Activated naive CD8-positive, alpha-beta T cell treated with anti-CD3 and anti-CD28 coated beads, Interleukin-2, amount 50 U/mL, for 24 hours (primary cell): ENCODE measurements at regions not wholly inside any gene's neighbourhood (a gene's known extent, or its start where the extent isn't known, plus 50 kb on each side); places are given as distances from the start of the nearest gene placed in this dataset.
A peak's percentile ranks its signal among the peaks of the same experiment; 100 is the strongest.
"Not testable (repeated sequence)": the region's sequence is repeated elsewhere in the genome, so short reads cannot be mapped to it uniquely, and the experiment has no call there.

ENCODE experiments used
- ATAC-seq: fragments of 150-1000 bp; cut with Tn5 transposase; one replicate; pipeline ENCODE4 v1.10.0; 2021
- DNase-seq: peaks from one replicate; pipeline ENCODE4 v3.0.0; 2021
- H3K27ac Mint-ChIP-seq: one replicate; pipeline ENCODE4 v1.8.0; 2021; ENCODE audit warnings: mild to moderate bottlenecking, mixed read lengths
- H3K27me3 Mint-ChIP-seq: one replicate; pipeline ENCODE4 v1.8.0; 2021; ENCODE audit warnings: mixed read lengths
- H3K36me3 Mint-ChIP-seq: one replicate; pipeline ENCODE4 v1.8.0; 2021; ENCODE audit warnings: low read depth, mixed read lengths
- H3K4me1 Mint-ChIP-seq: one replicate; pipeline ENCODE4 v1.8.0; 2021; ENCODE audit warnings: mixed read lengths
- H3K4me3 Mint-ChIP-seq: one replicate; pipeline ENCODE4 v1.8.0; 2021; ENCODE audit warnings: mild to moderate bottlenecking, moderate library complexity, mixed read lengths
- H3K9me3 Mint-ChIP-seq: one replicate; pipeline ENCODE4 v1.8.0; 2021; ENCODE audit warnings: mixed read lengths

- Mint-ChIP-seq H3K4me3 (no peak overlapping the region), H3K4me1 (no peaks in the 10 kb centered on the region), H3K27me3 (peaks cover 2% of the 10 kb centered on the region), H3K27ac (no peak overlapping the region), H3K9me3 (no peaks in the 10 kb centered on the region), H3K36me3 (no peaks in the 10 kb centered on the region)
- ATAC-seq (no peak), DNase-seq (no peak)
These were observed 266.9 kb downstream of the SIPA1L2 start for GRCh38 chr1:232363008-232363407.

- Mint-ChIP-seq H3K9me3 (no peaks in the 10 kb centered on the region), H3K27ac (no peak overlapping the region), H3K4me3 (no peak overlapping the region), H3K27me3 (peaks cover 5% of the 10 kb centered on the region), H3K36me3 (no peaks in the 10 kb centered on the region), H3K4me1 (no peaks in the 10 kb centered on the region)
- no peak for ATAC-seq
- no peak for DNase-seq
These were observed 272.5 kb downstream of the SIPA1L2 start for GRCh38 chr1:232357416-232357815.

GRCh38 chr1:232355162-232356006 is 274.5 kb downstream of the SIPA1L2 start:
- ATAC-seq, result no peak
- Mint-ChIP-seq H3K4me3 (no peak overlapping the region), H3K4me1 (no peaks in the 10 kb centered on the region), H3K9me3 (no peaks in the 10 kb centered on the region), H3K36me3 (no peaks in the 10 kb centered on the region), H3K27me3 (peaks cover 3% of the 10 kb centered on the region), H3K27ac (no peak overlapping the region)
- DNase-seq, result no peak

- H3K27ac Mint-ChIP-seq, result no peak overlapping the region
- no peak for ATAC-seq
- no peak for DNase-seq
- H3K9me3 Mint-ChIP-seq, result no peaks in the 10 kb centered on the region
- H3K4me3 Mint-ChIP-seq, result no peak overlapping the region
- H3K36me3 Mint-ChIP-seq, result no peaks in the 10 kb centered on the region
- no peaks in the 10 kb centered on the region for H3K4me1 Mint-ChIP-seq
- H3K27me3 Mint-ChIP-seq, result peaks cover 6% of the 10 kb centered on the region
These were observed 276.9 kb downstream of the SIPA1L2 start for GRCh38 chr1:232353001-232353400.

- ATAC-seq (no peak), DNase-seq (no peak)
- Mint-ChIP-seq H3K4me1 (no peaks in the 10 kb centered on the region), H3K9me3 (no peaks in the 10 kb centered on the region), H3K4me3 (no peak overlapping the region), H3K27me3 (peaks cover 6% of the 10 kb centered on the region), H3K36me3 (no peaks in the 10 kb centered on the region), H3K27ac (no peak overlapping the region)
These were observed 277.6 kb downstream of the SIPA1L2 start for GRCh38 chr1:232352366-232352765.

- Mint-ChIP-seq H3K36me3 (no peaks in the 10 kb centered on the region), H3K4me1 (no peaks in the 10 kb centered on the region), H3K27me3 (peaks cover 9% of the 10 kb centered on the region), H3K27ac (no peak overlapping the region), H3K4me3 (no peak overlapping the region), H3K9me3 (no peaks in the 10 kb centered on the region)
- no peak for ATAC-seq
- no peak for DNase-seq
These were observed 278.6 kb downstream of the SIPA1L2 start for GRCh38 chr1:232351335-232351734.

GRCh38 chr1:232346844-232347243 is 283.1 kb downstream of the SIPA1L2 start:
- Mint-ChIP-seq H3K9me3 (peaks cover 12% of the 10 kb centered on the region), H3K36me3 (no peaks in the 10 kb centered on the region), H3K27ac (no peak overlapping the region), H3K4me3 (no peak overlapping the region), H3K4me1 (no peaks in the 10 kb centered on the region), H3K27me3 (peaks cover 14% of the 10 kb centered on the region)
- ATAC-seq (no peak), DNase-seq (no peak)

- Mint-ChIP-seq H3K36me3 (no peaks in the 10 kb centered on the region), H3K9me3 (peaks cover 12% of the 10 kb centered on the region), H3K4me1 (no peaks in the 10 kb centered on the region), H3K27ac (no peak overlapping the region), H3K4me3 (no peak overlapping the region), H3K27me3 (peaks cover 17% of the 10 kb centered on the region)
- DNase-seq (no peak), ATAC-seq (no peak)
These were observed 285.0 kb downstream of the SIPA1L2 start for GRCh38 chr1:232344791-232345399.

- not testable (repeated sequence) for H3K27ac Mint-ChIP-seq, H3K4me1 Mint-ChIP-seq, H3K36me3 Mint-ChIP-seq, DNase-seq, H3K4me3 Mint-ChIP-seq, ATAC-seq
- Mint-ChIP-seq H3K27me3 (peaks cover 15% of the 10 kb centered on the region), H3K9me3 (peaks cover 12% of the 10 kb centered on the region)
These were observed 285.7 kb downstream of the SIPA1L2 start for GRCh38 chr1:232344186-232344585.

GRCh38 chr1:232340446-232340845 is 289.5 kb downstream of the SIPA1L2 start:
- Mint-ChIP-seq H3K9me3 (peaks cover 7% of the 10 kb centered on the region), H3K4me1 (peaks cover 4% of the 10 kb centered on the region), H3K27me3 (peaks cover 20% of the 10 kb centered on the region), H3K27ac (no peak overlapping the region), H3K36me3 (no peaks in the 10 kb centered on the region), H3K4me3 (no peak overlapping the region)
- ATAC-seq, result no peak
- no peak for DNase-seq

GRCh38 chr1:232339073-232339472 is 290.9 kb downstream of the SIPA1L2 start:
- DNase-seq, result no peak
- H3K9me3 Mint-ChIP-seq, result peaks cover 4% of the 10 kb centered on the region
- no peak overlapping the region for H3K4me3 Mint-ChIP-seq
- ATAC-seq, result no peak
- no peak overlapping the region for H3K27ac Mint-ChIP-seq
- H3K36me3 Mint-ChIP-seq, result no peaks in the 10 kb centered on the region
- peaks cover 20% of the 10 kb centered on the region for H3K27me3 Mint-ChIP-seq
- peaks cover 14% of the 10 kb centered on the region for H3K4me1 Mint-ChIP-seq

- ATAC-seq (no peak), DNase-seq (no peak)
- Mint-ChIP-seq H3K9me3 (peaks cover 4% of the 10 kb centered on the region), H3K36me3 (no peaks in the 10 kb centered on the region), H3K4me3 (no peak overlapping the region), H3K27me3 (peaks cover 16% of the 10 kb centered on the region), H3K27ac (no peak overlapping the region), H3K4me1 (peaks cover 14% of the 10 kb centered on the region)
These were observed 294.1 kb downstream of the SIPA1L2 start for GRCh38 chr1:232335741-232336293.

- H3K4me3 Mint-ChIP-seq, result no peak overlapping the region
- no peaks in the 10 kb centered on the region for H3K36me3 Mint-ChIP-seq
- H3K27me3 Mint-ChIP-seq, result peaks cover 15% of the 10 kb centered on the region
- ATAC-seq, result peak; percentile 86
- DNase-seq, result peak; percentile 18
- H3K9me3 Mint-ChIP-seq, result peaks cover 4% of the 10 kb centered on the region
- H3K27ac Mint-ChIP-seq, result peak overlapping the region; percentile 31
- peaks cover 14% of the 10 kb centered on the region for H3K4me1 Mint-ChIP-seq
These were observed 294.7 kb downstream of the SIPA1L2 start for GRCh38 chr1:232335261-232335660.

- Mint-ChIP-seq H3K4me3 (no peak overlapping the region), H3K4me1 (peaks cover 14% of the 10 kb centered on the region), H3K27me3 (peaks cover 15% of the 10 kb centered on the region), H3K9me3 (peaks cover 4% of the 10 kb centered on the region), H3K27ac (no peak overlapping the region), H3K36me3 (no peaks in the 10 kb centered on the region)
- ATAC-seq (no peak), DNase-seq (no peak)
These were observed 295.1 kb downstream of the SIPA1L2 start for GRCh38 chr1:232334811-232335210.

GRCh38 chr1:232334246-232334645 is 295.7 kb downstream of the SIPA1L2 start:
- Mint-ChIP-seq H3K4me1 (peaks cover 14% of the 10 kb centered on the region), H3K36me3 (no peaks in the 10 kb centered on the region), H3K27ac (no peak overlapping the region), H3K27me3 (peaks cover 15% of the 10 kb centered on the region), H3K9me3 (peaks cover 4% of the 10 kb centered on the region), H3K4me3 (no peak overlapping the region)
- DNase-seq (no peak), ATAC-seq (no peak)
